GM19351 (cell line): ENCODE measurements at regions not wholly inside any gene's neighbourhood (a gene's known extent, or its start where the extent isn't known, plus 50 kb on each side); places are given as distances from the start of the nearest gene placed in this dataset.

Experiments
- ATAC-seq: cut with Tn5 transposase; IDR thresholded peaks from one replicate; pipeline ENCODE4 v1.9.1; 2021; ENCODE audit warnings: mild to moderate bottlenecking, moderate library complexity; ENCODE audit not compliant: unreplicated experiment

DNA sequence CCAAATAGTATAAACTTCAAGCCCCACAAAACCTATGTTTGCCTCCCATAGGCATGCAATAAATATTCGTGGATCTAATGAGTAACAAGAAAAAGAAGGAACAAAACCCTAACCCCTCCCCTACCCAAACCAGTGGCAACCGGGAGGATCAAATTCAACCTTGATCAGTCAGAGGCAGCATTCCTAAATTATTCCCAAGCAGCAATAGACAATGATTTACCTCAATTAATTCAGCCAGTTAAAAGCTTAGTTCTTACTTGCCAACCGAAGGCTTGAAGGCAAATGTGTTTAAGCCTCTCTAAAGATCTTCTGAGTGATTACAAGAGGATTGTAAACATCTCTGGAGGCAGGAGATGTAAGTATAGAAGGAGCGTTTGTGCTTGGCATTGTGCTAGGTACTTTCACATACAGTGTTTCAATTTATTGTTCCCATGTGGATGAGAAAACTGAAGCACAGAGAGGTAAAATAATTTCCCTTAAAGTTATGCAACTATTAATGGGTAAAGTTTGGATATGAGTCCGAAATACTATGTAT, 197.7 kb downstream of the MTX2 start:
- ATAC-seq = no peak

DNA sequence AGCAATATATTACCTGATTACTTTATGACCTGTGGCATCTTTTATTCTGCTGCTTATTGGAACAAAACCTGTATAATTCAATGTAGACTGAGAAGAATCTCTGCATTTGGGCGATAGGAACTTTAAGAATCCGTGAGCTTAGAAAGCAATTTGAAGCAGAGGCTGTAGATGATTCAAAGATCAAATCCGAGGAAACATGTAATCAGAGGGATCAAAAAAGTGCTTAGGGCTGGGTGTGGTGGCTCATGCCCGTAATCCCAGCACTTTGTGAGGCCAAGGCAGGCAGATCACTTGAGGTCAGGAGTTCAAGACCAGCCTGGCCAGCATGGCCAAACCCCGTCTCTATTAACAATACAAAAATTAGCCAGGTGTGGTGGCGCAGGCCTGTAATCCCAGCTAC, 198.4 kb downstream of the MTX2 start:
- no peak for ATAC-seq

- no peak for ATAC-seq
Measured at GRCh38 chr2:176468457-176469113, 199.3 kb downstream of the MTX2 start.

- ATAC-seq = no peak
Measured at GRCh38 chr2:176470713-176471112, 201.5 kb downstream of the MTX2 start.

GRCh38 chr2:176471949-176472348, 202.7 kb downstream of the MTX2 start:
- no peak for ATAC-seq

DNA sequence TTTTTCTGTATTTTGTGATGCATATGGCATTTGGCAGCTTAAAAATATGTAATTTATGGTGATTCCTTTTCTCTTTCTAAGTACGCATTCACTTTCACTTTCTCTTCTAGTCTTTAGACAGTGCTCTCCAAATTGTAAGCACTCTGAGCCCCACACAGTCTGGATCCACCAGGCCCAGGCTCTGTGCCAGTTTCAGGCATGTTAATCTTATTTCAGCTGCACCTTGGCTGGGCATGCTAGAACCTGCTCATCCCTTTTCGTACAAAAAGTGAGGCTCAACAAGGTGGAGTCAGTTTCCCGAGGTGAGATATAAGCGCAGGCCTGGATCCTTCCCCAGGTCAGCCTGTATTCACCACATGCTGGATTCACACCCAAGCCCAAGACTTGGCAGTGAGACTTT, 203.9 kb downstream of the MTX2 start:
- no peak for ATAC-seq

GRCh38 chr2:176473851-176474250, 204.6 kb downstream of the MTX2 start:
- no peak for ATAC-seq

DNA sequence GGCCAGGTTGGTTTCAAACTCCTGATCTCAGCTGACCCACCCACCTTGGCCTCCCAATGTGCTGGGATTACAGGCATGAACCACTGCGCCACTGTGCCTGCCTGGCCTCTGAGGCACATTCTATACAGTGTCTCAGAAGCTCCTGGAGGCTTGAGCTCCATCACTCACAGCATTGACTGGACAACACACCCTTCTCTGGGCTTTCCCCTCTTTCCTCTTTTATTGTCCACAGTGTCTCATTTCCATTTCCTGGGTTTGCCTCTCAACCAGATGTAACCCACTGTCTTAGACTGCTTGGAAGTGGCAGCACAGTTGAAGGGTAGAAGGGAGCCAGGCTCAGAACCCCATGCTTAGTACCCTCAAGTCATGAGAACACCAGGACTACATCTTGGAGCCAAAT, 208.1 kb downstream of the MTX2 start:
- no peak for ATAC-seq

DNA sequence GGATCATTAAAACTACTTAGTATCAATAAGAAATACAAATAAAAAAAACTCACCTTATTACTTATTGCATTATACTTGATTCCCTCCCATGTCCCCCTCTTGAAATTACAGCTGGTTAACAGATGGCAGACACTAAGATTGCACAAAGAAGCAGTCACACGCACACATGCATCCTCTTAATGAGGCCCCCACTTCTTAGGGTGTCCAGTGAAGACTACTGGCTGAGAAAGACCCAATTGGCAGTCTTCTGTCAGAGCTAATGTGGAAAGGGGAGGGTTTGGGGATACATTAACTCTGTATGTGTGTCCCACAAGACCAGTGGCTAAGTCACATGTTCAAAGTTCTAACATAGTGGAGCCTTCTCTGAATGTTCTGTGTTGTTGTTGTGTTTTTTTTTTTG, 210.7 kb downstream of the MTX2 start:
- no peak for ATAC-seq

- no peak for ATAC-seq
Measured at GRCh38 chr2:176482107-176482506, 212.9 kb downstream of the MTX2 start.

DNA sequence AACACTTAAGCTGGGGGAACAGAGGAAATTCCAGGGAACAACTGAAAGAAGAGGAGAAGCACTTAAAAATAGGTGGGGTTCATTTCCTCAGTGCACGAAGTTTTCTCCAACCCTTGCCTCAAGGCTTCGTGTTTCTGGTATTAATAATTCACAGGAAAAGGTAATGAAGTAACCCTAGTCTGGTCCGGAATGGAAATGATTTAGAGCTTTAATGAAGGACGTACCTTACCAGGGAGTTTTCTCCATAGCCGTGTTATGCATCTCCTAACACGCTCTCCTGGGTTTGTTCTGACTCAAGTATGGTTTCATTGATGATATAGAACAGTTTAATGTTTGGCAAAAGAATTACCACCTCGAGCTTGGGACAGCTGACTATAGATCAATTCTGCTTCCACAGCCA, 214.2 kb downstream of the MTX2 start:
- no peak for ATAC-seq

GRCh38 chr2:176483901-176484568, 214.8 kb downstream of the MTX2 start:
- no peak for ATAC-seq

DNA sequence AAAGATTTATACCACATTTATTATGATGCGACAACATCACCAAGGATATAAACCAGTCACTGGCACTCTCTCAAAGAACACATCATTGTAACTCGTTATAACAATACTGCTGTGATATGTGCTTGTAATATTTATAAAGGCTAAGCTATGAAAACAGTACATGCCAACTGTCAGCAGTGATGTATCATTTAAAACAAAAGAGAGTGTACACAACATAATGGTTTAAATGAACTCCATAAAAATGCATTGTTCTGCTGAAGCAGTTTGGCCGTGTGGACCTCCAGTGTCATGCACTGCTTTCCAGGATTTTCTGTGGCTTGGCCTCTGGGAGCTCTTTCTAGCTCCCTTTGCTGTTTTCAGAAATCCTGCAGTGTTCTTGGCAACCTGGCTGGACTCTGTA, 215.6 kb downstream of the MTX2 start:
- ATAC-seq = no peak

GRCh38 chr2:176488431-176488830, 219.2 kb downstream of the MTX2 start:
- no peak for ATAC-seq

- no peak for ATAC-seq
Measured at GRCh38 chr2:176490061-176490861, 221.0 kb downstream of the MTX2 start.

- peak; percentile 94 for ATAC-seq
Measured at GRCh38 chr2:176491172-176491904, 222.1 kb downstream of the MTX2 start.

DNA sequence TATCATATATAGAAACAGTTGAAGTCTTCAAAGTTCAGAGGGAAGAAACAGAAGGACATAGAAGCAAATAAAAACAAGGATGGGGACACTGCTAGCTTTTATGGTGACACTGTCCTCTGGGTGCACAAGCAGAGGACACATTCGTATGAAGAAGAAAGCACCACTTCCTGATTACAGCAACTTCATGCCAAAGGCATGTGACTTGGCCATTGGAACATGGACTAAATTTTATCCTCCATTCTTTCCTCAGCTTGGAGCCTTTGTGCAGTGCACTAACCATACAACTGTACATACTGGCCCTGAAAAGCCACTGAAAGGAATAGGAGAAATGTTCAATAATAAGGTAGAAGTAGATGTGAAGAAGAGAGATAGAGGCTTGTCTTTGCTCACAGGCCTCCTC, 223.3 kb downstream of the MTX2 start:
- no peak for ATAC-seq

DNA sequence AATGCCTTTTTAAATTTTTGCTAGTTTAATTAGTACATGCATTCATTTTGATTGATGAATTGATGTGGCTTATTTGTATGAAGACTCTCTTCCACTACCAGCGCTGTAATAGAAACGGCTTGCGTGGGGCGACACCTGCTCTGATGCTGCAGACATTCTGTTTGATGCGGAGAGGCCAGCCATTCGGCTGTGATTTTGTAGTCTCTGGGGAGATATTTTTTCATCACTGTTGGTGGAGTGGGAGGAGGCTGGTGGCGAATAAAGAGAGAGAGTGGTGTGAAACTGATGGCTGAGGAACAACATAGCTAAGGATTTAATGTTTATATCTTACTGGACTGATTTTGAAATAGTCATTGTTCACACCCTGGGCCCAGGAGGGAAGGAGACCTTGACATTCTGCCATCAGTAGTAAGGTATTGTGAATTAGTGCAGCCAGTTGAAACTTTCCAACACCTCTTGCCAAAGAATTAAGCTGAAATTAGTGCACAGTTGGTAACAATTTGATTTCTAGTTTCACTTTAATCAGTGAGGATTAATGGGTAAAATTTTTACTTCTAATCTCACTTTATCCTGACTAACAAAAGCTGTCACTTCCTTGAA, 224.1 kb downstream of the MTX2 start:
- peak; percentile 36 for ATAC-seq

GRCh38 chr2:176493909-176494308, 224.7 kb downstream of the MTX2 start:
- no peak for ATAC-seq

DNA sequence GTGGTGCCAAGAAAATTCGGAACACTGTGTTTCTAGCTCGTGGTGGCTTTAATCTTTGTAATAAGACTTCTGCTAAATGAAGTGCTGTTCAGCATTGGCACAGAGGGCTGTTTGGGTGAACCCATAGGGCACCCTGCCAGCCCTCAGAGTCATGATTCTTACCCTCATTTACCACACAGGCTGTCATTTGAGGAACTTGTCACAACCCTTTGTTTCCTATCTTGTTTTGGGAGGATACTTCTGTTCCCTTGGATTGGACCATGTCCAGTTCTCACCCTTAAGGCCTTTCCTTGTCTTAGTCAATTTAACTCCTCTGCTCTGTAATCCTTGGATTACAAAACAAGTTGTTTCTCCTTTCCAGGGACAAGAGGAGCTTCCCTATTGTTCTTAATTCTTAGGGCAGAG, 225.7 kb downstream of the MTX2 start:
- ATAC-seq = no peak

GRCh38 chr2:176495826-176496225, 226.6 kb downstream of the MTX2 start:
- ATAC-seq = no peak
